ENCODE measurements at regions not wholly inside any gene's neighbourhood (a gene's known extent, or its start where the extent isn't known, plus 50 kb on each side); places are given as distances from the start of the nearest gene placed in this dataset.

DNA sequence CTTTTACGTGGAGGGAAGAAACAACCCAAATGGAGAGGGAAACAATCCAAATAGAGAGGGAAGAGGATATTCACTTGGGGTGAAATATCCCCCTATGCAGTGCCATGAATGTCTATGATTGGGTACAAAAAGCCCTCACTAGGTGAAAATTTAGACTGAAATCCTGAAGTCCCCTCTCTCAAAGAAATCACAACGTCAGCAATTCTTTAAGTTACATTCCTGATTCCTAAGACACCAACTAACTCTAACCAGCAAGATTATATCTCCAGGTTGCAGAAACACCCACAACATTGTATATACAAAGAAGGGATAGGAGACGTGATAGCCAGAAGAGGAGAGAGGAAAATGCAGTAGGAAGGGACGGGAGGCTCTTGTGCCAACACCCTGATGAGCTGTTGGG lies 374.3 kb downstream of the DCAF12L2 start:
- DNase-seq: no peak

DNA sequence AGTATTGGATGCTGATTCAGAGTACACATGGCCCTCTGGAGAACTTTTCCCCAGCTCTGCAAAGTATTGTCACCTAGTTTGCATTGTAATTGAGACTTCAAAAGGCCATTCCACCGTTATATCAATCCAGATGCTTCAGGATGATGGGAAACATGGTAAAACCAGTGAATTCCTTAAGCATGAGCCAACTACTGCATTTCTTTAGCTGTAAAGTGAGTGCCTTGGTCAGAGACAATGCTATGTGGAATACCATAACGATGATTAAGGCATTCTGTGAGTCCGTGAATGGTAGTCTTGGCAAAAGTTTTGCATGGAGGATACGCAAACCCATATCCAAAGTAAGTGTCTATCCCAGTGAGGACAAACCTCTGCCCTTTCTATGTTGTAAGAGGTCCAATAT lies 355.2 kb downstream of the DCAF12L2 start:
- no peak for DNase-seq

DNA sequence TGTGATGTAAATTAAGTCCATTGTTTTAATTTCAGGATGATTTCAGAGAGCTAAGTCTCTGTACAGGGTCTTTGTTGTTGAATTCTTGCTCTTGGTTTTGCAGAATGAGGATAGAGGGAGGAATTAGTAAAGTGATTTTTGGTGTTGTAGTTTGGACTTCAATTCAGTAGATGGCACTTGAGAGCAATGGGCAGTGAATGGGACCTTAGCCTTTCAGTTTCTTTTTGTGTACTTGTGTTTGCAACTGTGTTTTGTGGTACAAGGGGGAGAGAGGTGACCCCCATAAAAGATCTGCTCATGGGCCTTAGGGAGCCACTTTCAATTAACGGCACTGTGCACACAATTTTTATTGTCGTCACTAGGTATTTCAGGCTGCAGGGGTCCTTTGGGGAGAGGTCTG lies 340.0 kb downstream of the DCAF12L2 start:
- no peak for DNase-seq

DNA sequence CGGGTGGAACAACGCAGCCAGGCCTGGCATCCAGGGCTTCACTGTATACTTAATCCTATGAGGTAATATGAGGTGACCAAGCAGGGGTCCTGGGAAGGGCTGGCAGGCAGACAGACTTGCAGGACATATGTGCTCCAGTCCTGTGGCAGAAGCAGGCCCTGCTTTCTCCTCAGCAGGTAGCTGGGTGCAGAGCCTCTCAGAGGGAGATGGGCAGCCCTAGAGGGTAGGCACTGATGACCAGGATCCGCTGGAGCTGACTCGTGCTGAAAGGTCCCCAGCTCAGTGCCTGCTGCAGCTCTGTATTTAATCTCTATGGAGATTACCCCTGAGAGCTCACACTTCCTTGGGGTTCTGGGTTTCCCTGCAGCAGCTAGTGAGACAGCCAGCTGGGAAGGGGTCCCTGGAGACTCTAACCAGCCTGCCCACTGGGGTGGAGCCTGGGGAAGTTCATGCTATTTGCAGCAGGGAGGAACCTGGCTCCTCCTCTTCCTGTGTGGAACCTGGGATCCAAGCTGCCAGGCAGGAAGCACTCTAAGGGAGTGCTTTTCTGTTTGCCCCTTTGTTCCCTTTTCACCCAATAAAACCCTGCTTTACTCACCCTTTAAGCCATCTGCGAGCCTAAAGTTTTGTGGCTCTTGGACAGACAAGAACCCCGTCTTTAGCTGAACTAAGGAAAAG lies 339.2 kb downstream of the DCAF12L2 start:
- DNase-seq: no peak

DNA sequence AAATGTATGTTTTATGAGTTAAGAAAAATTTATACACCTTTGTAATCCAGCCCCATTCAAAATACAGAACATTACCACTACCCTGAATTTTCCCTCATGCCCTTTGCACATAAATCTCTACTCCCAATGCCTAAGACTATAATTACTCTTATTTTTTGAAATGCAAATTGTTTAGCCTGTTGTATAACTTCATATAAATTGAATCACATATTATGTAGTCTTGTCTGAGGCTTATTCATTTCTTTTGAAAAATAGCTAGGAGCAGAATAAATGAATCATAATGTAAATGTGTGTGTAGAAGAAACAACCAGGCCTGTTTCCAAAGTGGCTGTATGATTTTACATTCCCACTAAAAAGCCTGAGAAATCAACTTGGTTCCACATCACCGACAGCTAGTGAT lies 319.8 kb downstream of the DCAF12L2 start:
- DNase-seq: no peak

GRCh38 chrX:125850693-125851092 lies 315.4 kb downstream of the DCAF12L2 start:
- DNase-seq: no peak

DNA sequence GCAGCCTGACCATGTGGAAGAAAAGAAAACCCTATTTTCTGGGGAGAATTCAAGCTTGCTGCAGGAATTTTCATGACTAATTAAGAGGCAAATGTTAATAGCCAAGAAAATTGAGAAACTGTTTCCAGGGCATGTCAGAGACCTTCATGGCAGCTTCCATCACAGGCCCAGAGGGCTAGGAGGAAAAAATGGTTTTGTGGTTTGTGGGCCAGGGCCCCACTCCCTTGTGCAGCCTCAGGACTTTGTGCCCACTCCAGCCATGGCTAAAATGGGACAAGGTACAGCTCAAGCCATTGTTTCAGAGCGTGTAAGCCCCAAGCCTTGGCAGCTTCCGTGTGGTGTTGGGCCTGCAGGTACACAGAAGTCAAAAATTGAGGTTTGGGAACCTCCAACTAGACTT lies 282.9 kb downstream of the DCAF12L2 start:
- no peak for DNase-seq

- no peak for DNase-seq
Measured at GRCh38 chrX:125894947-125895346, 271.1 kb downstream of the DCAF12L2 start.

DNA sequence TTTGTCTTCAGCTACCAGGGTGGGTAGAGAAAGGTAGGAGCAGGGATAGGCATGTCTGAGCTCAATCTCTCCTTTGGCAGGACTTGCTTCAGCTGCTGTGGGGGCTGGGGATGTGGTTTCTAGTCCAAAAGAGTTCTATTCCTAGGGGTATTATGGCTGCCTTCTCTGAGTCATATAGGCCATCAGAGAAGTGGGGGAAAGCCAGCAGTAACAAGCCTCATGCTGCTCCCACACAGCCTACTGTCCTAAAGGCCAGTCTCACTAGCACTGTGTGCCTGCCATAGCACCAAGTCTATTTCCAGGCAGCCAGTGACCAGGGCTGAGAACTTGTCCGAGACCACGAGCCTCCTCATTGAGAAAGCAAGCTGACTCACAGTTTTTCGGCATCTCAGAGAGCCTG lies 270.6 kb downstream of the DCAF12L2 start:
- DNase-seq: no peak

DNA sequence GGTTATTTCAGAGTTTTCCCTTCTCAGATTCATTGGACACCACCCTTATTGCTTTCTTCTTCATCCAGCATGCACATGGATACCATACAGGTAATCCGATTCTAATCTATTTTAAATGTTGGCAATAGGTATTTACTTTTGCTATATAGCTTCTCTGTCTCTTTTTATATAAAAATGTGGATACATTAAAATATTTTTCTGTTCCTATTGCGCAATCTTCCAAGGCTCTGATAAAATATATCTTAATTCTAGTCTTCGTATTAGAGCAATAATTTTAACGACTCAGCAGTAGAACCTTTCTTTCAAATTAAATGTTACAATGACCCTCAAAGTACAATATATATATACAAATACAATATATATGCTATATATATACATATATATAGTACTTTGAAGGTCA lies 239.8 kb downstream of the DCAF12L2 start:
- no peak for DNase-seq

DNA sequence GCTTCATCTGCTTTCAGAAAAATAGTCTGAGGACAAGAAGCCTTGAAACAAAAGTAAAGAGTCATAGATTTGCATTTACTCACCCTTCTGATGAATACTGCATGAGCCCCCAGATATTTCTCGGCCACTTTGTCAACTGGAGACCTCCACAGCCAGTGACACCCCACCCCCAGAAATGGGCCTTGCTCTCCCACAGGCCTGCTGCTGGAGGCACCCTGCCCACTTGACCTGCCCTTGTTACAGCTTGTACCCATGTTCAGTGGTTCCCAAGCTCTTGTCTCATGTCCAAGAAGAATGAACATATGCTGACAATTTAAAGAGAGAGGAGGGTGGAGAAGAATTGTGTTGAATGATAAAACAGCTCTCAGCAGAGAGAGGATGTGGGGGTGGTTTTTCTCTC lies 225.1 kb downstream of the DCAF12L2 start:
- no peak for DNase-seq

- DNase-seq: no peak
Measured at GRCh38 chrX:125947501-125947900, 218.6 kb downstream of the DCAF12L2 start.

DNA sequence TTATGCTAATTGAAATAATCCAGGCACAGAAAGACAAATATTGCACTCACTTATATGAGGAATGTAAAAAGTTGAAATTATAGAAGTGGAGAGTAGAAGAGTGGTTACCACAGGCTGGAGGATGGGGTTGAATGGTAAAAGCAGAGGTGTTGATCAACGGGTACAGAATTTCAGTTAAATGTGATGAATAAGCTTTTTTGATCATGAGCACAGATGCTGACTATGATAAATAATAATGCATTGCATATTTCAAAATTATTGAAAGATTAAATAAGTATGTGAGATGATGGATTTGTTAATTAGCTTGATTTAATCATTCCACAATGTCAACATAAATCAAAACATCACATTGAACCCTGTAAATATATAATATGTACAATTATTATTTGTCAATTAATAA lies 213.1 kb downstream of the DCAF12L2 start:
- no peak for DNase-seq

GRCh38 chrX:125953814-125954213 lies 212.3 kb downstream of the DCAF12L2 start:
- DNase-seq: no peak

DNA sequence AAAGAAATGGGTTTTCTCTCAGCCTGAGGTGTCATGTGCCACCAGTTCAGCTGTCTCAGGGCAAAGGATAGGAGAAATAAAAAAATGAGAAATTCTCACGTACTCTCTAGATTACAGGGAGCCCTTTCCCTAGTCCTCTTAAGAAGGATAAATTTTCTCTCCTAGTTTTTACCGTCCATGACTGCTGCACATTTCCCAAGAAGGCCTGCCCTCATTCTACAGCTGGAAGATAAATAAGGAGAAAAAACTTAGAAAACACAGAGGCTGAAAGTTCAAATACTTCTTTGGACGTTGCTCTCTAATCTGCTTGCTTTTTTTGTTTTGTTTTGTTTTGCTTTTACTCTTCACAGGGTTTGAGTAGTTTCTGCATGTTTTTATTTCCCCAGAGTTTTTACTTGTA lies 211.9 kb downstream of the DCAF12L2 start:
- DNase-seq: no peak

DNA sequence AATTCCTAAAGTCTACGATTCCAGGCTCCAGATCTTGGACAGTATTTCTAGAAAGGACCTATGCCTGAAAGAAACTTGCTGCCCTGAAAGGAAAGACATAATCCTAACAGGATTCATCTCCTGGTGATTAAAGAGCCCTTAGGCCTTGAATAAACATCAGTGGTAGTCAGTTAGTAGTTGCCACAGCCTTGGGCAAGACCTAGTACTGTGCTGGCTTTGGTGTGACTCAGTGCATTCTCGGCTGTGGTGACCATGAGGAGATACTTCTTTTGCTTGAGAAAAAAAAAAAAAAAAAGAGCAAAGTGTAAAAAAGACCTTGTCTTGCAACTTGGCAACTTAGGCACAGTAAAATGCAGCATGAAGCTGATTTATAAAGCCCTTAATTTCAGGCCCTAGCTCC lies 188.2 kb downstream of the DCAF12L2 start:
- no peak for DNase-seq

GRCh38 chrX:125998432-125998831 lies 167.7 kb downstream of the DCAF12L2 start:
- peak in 1 of 51 donors; percentile 0 for DNase-seq

GRCh38 chrX:126027229-126027628 lies 138.9 kb downstream of the DCAF12L2 start:
- no peak for DNase-seq

DNA sequence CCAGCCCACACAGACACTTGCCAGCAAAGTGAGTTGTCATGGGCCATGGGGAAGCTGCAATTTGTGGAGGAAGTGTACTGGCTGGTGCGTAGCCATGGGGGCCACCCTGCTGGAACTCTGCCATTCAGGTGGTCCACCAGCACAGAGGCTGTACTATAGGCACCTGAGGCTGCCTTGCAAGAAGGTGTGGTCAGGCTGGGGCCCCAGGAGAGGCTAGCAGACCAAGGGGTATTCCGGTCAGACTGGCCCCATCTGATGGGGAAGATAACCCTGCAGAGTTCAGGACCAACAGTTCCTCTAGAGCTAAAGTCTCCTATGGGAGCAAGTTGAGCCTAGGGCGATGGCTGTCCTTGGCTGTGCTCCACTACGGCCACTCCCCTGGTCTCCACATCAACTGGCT lies 136.1 kb downstream of the DCAF12L2 start:
- no peak for DNase-seq

DNA sequence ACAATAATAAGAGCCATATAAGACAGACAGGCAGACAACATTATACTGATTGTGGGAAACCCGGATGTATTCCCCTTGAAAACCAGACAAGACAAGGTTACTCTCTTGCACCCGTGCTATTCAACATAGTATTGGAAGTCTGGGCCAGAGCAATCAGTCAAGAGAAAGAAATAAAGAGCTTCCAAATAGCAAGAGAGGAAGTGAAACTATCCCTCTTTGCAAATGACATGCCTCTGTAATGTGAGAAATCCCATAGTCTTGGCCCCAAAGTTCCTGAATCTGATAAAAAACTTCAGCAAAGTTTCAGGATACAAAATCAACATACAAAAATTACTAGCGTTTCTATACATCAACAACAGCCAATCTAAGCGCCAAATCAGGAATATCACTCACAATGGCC lies 102.1 kb downstream of the DCAF12L2 start:
- no peak for DNase-seq

- DNase-seq: no peak
Measured at GRCh38 chrX:126064901-126065541, 101.1 kb downstream of the DCAF12L2 start.

- DNase-seq: no peak
Measured at GRCh38 chrX:126065901-126066660, 100.0 kb downstream of the DCAF12L2 start.

Data from hypothalamus (tissue), 51 donors.